IPS DF 4.7 (cell line): ENCODE measurements at regions not wholly inside any gene's neighbourhood (a gene's known extent, or its start where the extent isn't known, plus 50 kb on each side); places are given as distances from the start of the nearest gene placed in this dataset.
A peak's percentile ranks its signal among the peaks of the same experiment; 100 is the strongest.

Experiments
- DNase-seq: peaks from one replicate; pipeline ENCODE4 v3.0.0-alpha.2; 2013; ENCODE audit warnings: low spot score; ENCODE audit errors: extremely low read depth

DNA sequence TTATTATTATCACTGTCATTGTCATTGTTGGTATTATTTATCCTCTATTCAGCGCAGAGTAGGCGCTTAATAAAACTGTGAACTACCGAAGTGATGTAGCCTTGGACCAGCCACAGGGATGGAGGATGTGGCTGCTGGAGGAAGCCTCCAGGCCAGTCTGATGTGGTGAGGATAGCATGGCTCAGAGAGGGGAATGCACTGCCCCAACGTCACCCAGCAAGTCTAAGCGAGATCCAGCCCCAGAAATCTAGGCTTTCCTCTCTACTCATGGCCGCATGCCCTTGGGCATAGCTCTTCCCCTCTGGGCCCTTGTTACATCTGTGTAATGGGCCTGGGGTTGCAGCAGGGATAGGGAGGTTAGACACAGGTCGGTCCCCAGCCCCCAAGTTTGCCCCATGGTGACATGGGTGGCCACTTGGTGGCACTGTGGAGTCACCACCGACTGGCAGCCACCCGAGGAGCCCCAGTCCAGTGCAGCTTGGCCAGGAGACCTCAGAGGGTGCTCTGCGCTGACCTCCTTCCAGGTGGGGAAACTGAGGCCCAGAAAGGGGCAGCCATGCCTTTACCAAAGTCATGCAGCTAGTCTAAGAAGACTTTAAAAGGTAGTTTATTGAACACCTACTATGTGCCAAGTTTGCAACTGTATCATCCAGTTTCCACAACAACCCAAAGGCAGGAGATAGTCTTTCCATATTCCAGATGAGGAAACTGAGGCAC lies 395.7 kb downstream of the MN1 start:
- no peak for DNase-seq

DNA sequence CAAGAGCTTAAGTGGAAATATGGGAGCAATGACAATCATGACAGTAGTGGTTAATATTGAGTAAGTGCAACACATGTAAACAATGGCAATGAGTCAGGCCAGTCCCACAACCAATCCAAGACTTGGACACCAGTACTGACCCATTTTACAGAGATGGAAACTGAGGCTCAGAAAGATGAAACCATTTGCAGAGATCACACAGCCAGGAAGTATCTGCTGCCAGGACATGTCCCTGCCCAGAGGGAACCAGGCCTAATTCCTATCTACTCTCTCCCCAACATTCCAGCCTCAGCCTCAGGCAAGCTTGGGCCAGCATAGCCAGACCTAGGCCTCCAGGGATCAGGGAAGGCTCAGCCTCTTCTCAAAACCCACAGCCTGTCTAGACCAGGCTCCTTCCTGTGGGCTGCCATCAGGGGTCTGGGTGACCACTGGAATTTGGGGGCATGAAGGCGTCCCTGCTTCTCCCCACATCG lies 395.1 kb downstream of the MN1 start:
- no peak for DNase-seq

DNA sequence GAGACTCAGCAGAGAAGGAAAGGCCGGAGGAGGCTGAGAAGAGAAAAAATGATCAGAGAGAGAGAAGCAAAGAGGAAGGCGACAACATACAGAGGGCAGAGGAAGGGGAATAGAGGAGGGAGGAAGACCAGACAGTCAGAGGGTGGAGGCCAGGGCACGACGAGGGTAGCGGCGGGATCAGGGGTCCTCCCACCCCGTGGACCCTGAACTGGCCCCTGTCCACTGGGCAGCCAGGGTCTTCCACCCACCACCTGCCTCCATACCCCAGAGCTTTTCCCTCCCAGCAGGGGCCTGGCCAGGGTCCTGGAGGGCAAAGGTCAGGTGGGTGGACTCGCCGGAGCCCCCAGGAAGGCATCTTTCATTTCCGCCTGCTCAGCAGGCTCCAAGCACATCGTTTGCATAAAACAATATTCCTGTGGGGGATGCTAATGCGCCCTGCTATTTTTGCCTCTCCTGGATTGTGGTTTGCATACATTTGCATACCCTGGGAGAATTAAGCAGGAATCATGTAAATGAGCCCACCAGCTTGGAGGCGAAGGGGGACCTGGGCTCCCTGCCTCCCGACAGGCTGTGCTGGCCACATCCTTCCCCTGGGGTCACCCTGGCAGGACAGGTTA lies 394.1 kb downstream of the MN1 start:
- DNase-seq = no peak

DNA sequence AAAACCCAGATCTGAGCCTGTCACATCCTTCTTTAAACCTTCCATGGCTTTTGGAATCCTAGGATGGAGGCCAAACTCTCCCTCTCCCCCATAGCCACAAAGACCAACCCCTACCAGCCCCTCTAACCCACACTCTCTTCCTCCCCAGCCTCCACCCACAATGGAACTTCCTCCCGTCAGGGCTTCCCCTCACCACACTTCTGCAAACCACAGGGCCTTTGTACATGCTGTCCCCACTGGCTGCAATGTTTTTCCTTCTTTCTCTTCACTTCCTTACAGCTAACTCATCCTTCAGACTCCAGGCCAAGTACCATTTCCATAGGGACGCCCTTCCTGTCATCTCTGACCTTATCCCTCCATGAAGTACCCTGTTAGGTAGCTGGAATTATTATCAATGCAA lies 393.5 kb downstream of the MN1 start:
- DNase-seq = no peak

DNA sequence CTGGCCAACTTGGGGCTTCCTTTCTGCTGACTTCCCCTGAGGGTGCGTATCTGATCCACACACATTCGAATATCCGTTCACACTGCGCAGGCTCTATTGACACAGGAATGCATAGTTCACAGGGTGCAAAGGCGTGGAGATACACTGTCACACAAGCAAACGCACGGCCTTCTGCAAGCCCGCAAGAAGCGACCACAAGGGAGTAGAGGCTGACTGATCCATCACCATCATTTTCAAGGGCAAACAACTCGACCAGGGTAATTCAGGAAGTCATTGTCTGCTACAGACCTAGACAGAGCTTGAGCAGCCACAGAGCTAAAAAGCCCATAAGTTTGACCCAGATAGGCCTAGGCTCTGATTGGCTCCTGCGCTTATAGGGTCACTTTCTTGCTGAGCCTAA lies 392.3 kb downstream of the MN1 start:
- no peak for DNase-seq

DNA sequence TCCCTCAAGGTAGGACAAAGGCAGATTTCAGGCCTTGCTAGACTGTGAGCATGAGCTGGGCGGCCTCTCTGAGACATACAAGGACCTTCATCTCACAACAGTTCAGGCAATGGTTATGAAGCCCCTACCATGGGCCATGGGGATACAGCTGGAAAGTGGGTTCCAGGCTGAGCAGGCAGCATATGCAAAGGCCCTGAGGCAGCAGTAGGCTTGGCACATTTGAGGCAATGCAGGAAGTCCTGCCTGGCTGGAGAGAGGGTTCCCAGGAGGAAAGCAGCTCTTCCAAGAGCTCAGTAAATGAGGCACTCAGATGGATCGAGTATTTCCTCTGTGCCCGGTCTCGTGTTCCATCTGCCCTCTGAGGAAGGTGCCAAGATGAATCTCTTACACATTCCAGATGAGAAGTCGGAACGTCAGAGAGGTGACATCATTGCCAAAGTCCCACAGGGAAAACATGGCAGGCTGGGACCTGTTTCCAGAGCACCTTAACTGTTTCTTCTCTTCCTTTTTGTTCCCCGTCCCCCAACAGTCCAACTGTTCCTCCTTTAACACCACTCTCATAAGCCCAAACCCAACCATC lies 388.6 kb downstream of the MN1 start:
- DNase-seq = no peak

DNA sequence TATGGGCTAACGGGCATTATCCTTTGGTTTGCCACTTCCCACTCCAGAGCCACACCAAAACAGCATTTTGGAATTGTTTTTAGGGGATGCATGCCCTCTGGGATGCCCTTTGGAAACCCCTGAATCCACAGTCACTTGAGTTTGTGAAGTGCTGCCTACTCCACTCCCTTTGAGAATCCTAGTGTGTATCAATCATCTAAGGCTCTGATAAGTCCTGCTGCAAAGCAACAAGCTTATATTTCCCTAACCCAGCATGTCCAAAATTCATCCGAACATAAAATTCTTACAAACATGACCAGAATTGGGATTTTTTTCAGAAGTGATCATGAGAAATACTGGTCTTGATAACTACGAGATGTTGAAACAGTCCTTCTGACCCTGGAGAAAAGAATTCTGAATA lies 387.9 kb downstream of the MN1 start:
- no peak for DNase-seq

DNA sequence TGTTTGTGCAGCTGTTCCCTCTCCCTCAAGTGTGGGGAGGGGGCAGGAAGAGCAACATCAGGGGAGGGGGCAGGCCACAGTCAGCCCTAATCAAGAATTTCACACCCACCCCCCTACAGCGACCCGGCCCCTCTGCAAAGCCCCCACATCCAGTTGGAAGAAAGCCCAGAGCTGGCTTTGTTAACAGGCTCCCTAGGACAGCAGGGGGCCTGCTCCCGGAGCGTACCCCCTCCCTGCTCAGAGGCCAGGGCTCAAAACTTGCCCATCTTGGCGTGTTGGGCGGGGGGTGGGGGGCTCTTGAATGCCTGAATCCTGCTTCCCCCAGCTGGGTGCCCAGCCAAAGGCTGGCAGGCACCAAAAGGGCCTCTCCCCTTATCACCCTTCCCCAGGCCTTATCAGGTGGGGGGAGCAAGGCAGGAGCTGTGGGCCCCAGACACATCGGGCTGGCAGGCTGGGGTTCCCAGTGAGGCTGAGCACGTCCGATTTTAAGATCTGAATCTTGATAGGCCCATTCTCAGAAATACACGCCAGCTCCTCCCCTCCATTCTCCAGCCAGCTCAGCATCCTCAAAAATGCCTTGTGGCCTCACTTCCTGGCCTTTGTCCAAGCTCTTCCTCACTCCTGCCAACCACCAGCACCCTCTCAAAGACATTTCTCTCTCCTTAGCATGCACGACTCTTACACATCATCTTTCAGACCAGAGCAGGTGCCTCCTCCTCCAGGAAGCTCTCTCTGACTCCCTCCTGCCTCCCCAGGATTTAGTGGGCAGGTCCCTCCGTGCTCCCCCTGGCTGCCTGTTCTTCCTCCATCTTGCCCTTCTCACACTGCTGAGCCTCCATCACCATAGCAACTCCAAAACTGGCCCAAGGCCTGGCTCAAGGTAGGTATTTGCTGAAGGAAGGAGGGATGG lies 384.8 kb downstream of the MN1 start:
- peak; percentile 33 for DNase-seq

DNA sequence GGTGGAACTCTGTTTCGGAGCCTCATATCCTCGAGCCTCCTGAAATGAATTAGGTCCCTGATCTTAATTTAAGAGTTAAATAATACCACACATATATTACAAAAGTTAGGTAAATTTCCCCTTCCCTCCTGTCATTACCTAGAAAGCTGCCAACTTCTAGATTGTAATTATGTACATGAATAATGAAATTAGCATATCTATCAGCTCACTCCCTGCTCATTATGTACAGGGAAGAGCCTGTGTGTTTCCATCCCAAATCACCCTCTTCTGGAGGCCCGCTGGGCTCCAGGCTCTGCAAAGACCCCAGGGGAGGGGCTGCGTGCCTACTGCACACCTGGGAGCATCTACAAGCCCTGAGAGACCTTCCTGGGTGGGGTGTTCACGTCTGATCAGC lies 384.1 kb downstream of the MN1 start:
- DNase-seq = no peak

DNA sequence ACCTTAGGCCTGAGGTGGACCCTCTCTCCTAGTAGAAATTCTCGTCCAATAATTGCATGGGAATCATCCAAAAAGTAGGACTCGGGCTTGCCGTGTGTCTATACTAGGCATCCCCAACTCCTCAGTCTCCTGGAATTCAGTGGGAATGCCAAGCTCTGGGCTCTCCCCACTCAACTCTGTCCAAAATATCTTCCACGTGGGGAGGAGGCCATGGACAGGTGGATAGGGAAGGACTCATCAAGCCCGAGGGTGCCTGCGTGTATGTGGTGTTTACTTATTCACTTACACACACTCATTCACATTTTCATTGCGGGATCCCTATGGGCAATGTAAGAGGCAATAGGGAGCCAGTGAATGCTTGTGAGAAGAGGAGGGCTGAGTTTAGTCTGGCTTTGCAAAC lies 383.3 kb downstream of the MN1 start:
- no peak for DNase-seq

DNA sequence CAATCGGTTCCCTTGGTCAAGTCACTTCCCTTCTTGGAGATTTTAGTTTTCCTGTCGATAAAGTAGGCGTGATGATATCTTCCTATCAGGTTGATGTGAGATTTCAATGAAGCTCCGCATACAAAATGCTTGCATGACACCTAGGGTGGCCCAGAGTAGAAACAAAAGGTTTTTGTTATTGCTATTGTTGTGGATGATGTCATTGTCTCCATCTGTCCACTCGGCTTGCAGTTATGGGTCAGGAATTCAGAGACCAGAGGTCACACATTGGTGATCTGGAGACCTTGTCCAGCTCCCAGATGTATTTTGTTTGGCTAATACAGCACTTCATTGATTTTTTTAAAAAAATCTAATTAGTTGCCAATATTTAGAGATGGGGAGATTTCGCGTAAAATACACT lies 382.1 kb downstream of the MN1 start:
- DNase-seq = no peak

DNA sequence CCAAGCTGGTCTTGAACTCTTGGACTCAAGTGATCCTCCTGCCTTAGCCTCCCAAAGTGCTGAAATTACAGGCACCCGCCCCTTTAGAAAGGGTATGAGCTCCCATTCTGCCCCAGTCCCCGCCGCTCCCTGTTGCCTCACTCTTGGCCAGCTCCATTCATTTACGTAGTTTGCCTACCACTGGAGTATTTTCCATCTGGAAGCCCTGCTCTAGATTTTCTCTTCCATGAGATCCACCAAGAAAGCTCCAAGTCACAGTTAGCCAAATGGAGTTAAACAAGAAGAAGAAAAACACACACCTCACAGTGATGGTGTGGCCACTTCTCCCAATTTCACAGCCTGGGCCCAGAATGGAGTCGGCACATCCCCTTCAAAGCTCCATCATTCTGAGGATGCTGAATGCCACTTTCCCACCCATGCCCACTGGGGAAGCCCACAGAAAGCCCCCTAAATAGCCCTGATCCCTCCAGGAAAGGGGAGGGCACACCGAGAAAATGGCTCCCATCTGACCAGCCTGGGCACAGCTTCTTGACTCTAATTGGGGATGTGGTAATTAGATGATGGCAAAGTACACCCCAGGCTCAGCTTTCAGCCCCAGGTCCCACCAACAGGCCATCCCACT lies 381.2 kb downstream of the MN1 start:
- no peak for DNase-seq

DNA sequence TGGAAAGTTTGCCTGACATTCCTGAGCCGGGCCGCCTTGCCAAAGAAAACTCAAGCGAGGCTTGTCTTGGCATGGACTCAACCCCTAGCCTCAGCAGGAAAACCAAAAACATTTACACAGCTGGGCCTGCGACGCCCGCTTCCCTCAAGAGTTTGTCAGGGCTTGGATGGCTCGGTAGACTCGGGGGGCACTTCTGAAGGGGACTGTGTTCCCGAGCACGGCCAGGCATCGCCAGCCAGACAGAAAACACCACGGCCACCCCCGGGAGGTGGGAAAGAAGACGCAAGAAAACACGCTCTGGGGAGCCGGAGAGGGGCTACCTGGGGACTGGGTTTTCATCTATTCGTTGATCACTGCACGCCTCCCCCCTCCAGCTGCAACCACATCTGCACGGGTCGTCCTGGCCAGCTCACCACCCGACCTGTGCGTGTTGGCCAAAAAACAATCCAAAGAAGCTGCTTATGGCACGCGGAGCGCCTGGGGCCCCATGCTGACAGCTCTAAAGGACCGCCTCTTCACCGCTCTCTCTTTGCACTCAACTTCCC lies 380.7 kb downstream of the MN1 start:
- no peak for DNase-seq

DNA sequence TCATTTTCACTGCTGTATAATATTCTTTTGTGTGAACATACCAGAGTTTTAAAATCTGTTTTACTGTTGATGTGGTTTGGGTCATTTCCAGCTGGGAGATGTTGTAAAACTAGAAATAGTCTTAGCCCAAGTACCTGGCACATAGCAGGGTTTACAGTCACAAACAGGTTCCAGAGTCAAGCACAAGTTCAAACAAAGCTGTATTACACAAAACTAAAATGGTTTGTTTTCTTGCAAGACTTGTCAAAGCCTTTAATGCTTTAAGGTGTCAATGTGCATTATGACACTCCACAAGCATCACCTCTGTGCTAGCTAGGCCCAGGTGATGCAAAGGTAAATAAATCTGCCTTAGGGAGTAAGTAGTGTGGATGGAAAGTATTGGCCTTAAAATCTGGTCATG lies 379.1 kb downstream of the MN1 start:
- DNase-seq = no peak

DNA sequence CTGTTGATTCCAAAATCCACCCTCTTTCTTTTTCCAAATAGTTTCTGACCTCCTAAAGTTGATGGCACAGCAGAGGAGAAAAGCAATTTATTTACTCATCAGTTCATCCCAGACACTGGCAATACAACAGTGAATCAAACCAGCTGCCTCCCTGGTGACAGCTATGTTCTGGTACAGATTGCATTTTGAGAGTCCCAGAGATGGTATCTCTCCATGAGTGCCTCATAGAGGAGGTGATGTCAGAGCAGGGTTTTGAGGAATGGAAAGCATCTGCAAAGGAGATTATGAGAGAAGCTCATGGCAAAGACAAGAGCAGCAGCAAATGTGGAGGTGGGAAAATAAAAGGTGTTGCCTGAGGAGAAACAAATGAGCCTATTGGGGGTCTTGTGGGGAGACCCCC lies 377.2 kb downstream of the MN1 start:
- no peak for DNase-seq

DNA sequence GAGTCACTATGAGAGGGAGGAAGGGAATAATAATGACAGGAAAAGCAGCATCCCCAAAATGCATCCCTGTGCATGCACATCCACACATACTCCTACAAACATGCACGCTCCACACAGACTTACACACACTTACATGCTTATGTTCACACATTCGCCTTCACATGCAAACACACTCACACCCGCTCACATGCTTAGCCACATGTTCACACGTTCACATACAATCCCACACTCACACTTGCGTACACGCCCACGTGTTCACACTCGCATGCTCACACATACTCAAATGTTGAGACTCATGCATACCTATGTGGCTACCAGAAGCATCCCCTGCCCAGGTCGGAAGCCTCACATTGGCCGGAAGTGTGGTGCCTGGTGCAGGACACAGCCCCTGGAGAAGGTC lies 372.1 kb downstream of the MN1 start:
- DNase-seq = no peak

DNA sequence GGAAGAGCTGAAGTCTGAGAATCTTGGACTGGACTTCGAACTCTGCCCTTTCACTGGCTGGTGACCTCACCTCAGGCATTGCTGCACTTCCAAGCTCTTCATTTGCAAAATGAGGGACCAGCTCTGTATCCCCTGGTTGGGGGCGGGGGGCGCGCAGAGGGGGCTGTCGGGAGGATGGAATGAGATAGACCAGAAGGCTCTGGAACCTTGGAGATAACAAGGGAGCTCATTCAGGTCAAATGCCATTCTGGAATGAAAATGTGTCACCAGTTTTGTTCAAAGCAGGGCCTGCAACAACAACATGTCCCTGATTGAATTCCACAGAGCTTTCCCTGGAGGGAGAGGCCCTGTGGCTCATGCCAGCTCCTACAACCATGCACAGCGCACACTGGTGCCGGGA lies 370.5 kb downstream of the MN1 start:
- DNase-seq = no peak

DNA sequence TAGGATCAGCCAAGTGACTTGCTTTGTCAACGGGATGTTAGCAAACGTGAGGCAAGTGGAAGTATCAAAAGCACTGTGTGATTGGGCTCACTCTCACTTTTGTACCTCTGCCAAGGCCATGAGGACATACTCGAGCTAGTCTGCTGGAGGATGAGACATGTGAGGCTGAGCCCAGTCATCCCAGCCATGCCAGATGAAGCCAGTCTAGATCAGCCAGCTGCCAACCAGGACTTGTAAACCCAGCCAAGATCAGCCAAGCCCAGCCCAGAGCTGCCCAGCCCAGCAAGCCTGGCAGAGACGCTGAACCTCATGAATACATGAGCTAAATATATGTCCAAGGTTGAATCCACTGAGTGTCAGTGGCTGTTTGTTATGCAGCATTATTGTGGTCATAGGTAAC lies 369.7 kb downstream of the MN1 start:
- no peak for DNase-seq

DNA sequence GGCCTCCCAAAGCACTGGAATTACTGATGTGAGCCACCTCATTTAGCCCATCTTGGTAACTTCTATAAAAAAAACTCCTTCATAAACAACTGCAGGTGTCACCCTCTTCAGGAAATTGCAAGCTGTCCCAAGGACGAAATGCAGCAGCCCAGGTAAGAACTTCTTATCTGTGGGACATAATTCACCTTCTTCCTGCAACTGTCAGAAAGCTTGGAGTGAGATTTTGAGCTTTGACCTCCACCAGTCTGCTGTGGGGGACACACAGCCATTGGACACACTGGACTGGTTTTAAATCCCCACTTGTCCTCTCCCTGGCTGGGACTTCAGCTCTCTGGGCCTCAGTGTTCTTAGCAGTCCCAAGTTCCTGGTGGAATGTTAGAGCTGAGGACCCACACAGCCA lies 368.5 kb downstream of the MN1 start:
- no peak for DNase-seq

DNA sequence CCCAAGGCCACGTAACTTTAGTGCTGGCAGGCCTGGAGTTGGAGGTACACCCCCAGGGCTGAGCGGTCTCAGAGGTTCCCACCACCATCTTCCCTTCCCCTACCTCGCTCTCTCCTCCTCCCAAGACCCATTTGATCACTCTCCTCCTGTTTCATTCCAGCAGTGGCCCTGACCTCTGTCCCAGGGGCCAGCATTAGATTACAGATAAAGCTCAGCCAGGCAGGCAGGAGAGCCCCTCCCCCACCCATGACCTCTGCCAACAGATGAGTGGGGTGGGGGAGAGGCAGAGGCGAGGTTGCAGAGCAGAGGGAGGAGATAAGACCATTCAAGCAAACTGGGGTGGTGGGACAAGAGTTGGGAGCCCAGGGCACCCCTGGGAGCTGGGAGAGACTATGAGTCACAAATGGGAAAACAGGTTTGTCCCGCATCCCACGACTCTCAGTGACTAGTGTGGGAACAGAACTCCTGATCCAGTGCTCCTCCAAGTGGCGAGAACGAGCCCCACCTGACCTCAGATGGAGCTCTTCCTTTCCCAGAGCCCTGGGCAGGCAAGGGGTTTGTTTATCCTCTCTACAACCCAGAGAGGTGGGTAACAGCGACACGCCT lies 367.9 kb downstream of the MN1 start:
- DNase-seq = no peak

DNA sequence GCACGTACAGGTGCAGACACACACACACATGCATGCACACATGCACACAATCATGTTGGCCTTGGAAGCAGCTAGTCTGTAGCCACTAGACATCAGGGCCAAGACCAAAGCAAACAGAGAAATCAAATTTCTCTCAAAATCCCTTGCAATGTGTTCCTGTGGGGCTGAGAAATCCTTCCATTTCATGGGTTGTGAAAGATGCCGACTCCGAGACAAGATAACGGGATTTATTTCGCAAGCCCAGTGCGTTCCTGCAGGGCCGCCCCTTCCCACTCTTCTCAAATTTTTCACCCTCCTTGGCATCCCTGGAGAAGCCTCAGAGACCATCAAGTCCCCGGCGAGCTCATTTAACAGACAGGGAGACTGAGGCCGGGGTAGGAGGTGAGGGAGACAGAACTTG lies 366.7 kb downstream of the MN1 start:
- DNase-seq = no peak
